Stimulated activated CD8-positive, alpha-beta memory T cell treated with anti-CD3 and anti-CD28 coated beads, Interleukin-7, amount 100 ng/mL, for 1 hour (primary cell): ENCODE measurements at regions not wholly inside any gene's neighbourhood (a gene's known extent, or its start where the extent isn't known, plus 50 kb on each side); places are given as distances from the start of the nearest gene placed in this dataset.
"Not testable (repeated sequence)": the region's sequence is repeated elsewhere in the genome, so short reads cannot be mapped to it uniquely, and the experiment has no call there.

Experiments used
- DNase-seq, 2 donors: peaks; one replicate each; pipeline ENCODE4 v3.0.0-alpha.2; 2020; ENCODE audit warnings: low read depth in 2 of 2

DNA sequence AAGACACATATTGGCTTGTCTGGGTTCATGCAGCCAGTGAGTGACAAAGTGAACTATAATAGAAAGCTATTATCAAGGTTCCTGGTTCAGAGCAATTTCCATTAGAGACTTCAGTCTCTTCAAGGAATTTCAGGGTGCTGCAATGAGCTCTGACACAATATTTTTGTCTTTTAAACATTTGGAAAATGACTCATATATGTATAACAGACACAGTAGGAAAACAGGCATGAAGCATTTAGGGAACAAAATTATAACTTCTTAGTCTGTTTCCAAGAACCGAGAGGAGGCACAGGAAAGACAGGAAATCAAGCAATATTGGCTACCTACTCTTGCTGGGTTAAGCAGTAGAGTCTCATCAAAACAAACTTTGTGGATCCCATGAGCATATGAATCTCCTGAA lies 170.4 kb downstream of the PTPRC start:
- no peak for DNase-seq

DNA sequence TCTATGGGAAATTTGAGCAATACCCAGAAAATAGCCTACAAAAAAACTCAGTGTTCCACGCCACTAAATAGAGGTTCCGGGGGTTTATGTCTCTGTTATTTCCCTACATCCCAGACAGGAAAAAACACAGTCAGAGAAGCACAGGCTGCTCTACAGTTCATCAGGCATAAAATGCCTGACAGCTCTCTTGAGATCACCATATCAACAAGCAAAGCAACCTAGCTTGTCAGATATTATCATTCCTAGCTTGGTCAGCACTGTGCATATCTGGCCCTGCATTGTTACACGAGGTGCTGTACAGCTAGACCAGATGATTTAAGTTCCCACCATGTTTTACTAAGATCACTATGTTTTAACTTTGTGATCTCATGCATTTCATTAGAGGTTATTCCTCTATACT lies 172.6 kb downstream of the PTPRC start:
- DNase-seq = no peak

DNA sequence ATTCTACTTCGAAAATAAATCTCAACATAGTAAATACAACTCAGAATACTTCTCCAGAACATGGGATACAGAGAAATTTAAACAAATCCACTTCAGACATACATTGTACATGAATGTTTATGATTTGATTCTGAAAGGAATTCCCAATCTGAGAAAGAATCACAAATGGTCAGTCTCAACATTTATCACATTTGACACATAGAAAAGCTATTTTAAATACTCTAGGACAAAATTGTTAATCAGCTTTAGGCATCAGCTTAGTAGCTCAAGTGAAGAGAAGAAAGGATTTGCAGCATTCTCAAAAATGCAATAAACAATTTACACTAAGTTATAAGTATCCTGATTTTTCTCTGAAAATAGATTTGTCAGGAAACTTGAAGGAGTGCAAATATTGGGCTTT lies 184.8 kb downstream of the PTPRC start:
- DNase-seq = no peak

DNA sequence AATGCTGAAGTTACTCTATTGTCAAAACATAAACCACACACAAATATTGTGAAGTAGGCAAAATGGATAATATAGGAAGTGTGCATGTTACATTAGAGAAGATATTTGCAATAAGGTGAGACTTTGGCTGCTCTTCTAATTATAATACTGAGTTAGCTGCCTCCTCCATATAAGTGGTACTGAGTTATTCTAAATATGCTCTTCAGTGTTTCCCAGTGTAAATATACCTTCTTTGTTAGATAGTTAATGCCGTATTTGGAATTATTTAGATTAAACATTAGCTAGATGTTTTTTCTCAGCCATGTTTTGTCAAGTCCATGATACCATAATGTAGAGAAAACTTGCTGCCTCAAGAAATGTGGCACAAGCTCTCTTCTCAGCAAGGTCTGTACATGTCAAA lies 186.4 kb downstream of the PTPRC start:
- DNase-seq = no peak

DNA sequence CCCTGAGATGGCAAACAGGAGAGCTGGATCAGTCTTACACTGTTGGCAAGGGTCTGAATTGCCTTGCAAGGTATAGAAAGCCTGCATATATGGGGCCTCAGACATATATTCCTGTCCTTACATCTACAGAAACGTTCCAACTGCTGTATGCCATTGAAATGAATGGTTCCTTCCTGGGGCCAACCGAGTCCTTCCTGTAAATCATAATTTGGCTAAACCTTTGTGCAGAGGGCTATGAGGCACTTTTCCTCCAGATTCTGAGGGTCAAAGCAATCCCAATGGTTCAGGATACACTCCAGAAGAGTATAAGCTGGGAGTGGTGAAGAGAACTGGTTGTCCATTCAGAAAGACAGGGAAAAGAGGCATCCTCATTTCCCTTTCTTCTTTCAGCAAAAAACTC lies 190.5 kb downstream of the PTPRC start:
- no peak for DNase-seq

DNA sequence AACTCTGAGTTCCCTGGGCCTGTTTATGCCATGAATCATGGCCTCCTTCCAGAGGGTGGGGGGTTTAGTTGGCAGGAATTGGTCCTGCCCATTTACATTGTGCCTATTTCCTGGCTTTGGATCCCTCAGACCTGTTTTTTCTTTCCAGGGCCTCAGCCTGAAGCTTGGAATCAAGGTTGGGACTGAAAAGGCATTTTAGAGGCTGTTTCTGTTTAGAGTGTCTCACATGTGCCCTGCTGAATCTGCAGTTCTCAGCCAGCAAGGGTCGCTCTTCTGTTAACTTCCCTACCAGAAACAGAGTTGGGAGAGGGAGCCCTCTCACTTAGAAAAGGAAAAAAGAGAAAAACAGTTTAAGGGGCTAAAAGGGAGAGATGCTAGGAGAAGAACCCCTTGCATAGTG lies 191.1 kb downstream of the PTPRC start:
- DNase-seq = no peak

DNA sequence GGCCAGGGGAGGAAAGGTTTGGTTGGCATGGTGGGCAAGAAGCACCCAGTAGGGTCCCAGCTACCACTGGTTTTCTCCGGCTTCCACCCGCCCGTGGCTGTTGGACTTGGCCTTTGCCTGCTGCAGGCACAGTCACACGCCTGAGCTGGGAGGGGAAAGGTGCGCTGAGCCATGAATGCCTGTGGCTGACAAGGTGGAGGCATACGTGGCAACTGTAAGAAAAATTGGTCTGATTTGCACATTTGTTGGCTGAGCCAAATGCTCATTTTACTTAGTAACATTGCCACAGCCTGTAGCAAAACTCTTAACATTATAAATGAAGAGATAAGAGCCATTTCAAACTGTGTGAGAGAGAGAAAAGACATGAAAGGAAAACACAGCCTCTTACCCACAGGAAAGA lies 191.6 kb downstream of the PTPRC start:
- DNase-seq = no peak

DNA sequence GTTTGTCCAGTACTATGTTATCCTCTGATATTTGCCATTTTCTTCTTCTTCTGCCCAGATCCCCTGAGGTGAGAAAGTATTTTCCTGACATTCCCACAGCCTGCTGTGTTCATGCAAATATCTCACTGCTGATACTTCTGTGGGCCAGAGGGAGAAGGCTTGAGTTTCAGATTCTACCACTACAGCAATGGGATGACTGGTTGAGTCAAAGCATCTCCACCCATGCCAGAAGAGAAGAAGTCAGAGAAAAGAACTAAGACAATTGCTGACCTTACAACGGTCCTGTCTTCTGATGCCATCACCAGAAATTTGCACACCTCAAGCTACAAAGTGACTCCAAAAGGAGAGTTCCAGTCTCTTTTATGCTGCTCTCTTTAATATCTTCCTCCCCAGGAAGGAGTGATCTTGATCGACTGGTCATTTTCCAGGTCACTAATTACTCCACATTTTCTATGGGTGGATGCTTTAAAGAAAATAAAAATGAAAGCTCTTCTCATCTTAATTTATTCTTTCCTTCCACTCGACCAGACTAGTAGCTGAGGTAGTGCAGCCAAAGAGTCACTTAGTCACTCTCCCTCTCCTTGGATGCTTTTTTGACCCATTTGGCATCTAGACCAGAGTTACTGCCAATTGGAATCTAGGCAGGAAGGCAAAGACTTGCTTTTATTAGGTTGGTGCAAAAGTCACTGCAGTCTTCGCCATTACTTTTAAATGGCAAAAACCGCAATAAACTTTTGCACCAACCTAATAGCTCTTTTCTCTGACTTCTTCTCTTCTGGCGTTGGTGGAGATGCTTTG lies 195.1 kb downstream of the PTPRC start:
- DNase-seq = no peak

DNA sequence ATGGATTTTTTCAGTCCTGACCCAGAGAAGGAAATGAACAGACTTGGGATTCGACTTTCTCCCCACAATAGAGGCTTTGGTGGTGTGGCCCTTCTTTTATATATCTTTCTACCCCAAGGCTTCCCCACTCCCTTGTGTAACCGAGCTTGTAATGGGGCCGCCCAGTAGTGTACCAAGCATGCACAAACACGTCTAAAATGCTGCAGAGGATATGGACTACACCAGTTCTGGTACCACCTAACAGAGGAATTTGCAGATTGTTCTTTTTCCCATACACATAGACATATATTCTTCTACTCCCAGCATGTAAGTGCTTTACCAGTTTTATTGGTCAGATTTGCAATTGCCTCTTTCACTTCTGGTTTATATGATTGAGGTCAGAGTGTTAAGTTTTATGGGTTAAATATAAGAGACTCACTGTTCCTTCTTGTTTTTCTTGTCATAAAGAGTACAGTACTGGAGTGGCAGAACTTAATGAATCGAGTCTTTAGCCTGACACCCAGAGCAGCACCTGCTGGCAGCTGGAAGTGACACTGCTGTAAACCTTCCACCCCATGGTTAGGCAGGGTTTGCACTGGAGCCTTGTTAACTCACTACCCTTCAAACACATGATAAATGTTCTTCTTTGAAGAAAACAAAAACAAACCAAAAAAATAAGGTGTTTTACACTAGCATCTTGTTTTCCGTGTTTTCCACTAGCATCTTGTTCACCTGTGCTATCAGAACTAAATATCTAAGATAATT lies 198.6 kb downstream of the PTPRC start:
- no peak for DNase-seq

DNA sequence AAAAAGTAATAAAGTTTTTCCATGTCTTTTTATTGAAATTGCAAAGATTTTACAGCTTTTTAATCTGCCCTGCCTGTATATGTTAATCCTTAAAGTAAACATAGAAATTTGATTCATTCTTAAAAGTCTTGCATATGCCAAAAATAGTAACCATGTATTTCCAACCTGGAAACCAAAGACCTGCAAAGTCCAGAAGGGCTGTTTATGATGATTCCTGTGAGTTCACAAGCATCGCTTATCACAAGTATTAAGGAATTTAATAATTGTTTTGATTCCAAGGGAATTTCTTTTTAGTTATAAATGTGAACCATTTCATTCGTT lies 199.1 kb downstream of the PTPRC start:
- DNase-seq = no peak

DNA sequence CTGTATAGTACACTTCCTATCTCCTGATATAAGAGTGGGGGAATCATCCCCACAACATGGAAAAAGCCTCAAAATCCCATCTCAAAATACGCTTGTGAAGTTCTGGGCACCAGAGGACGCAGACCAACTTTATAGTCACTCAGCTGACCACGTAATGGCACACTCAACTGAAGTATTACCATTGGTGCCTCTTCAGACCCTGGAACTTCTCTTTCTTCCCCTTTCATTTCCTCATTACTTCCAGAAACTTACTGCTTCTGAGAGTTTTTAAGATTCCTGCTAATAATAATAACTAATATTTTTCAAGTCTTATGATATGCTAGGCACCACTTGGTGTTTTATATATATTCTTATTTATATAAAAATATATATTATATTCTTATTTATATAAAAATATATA lies 202.6 kb downstream of the PTPRC start:
- DNase-seq = no peak

DNA sequence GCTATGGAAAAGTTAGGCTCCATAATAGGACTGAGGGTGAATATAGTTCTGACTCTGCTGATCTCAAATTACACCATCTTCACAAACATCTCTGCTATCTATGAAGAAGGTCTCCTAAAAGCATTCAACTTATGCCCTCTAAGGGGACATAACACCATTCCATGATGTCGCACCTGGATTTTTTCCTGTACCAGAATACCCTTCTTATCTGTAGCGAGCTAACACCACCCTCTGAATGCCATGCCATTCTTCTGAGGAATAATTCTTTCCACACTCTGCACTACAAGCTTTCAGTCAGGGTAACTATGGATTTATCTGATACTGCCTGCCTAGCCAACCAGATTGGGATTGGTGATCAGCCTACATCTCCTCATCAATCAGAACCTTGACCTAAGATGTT lies 203.8 kb downstream of the PTPRC start:
- no peak for DNase-seq

DNA sequence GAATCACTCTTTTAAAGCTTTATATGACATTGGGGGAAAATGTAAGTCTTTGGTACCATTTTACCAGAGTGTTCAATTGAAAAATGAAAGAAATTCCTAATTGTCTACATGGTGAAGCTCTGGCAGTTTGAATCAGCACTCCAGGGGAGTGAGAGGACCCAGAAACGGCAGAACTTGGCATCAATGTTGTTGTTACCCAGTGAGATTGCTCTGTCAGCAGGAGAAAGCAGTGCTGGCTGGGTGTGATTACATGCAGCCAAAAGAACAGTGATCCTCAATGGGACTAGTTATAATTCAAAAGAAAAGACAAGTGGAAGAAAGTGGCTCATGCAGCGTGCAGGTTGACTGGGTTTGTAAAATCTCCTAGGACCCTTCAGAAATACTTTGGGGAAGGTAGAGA lies 206.4 kb downstream of the PTPRC start:
- no peak for DNase-seq

DNA sequence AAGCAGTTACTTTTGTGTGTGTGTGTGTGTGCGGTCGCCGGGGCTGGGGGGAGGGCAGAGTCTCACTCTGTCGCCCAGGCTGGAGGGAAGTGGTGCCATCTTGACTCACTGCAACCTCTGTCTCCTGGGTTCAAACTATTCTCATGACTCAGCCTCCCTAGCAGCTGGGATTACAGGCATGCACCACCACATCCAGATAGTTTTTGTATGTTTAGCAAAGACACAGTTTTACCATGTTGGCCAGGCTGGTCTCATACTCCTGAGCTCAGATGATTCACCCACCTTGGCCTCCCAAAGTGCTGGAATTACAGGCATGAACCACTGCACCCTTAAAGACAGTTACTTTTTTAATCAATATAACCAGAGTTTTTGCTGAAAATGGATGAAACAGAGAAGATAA lies 207.0 kb downstream of the PTPRC start:
- DNase-seq = no peak

DNA sequence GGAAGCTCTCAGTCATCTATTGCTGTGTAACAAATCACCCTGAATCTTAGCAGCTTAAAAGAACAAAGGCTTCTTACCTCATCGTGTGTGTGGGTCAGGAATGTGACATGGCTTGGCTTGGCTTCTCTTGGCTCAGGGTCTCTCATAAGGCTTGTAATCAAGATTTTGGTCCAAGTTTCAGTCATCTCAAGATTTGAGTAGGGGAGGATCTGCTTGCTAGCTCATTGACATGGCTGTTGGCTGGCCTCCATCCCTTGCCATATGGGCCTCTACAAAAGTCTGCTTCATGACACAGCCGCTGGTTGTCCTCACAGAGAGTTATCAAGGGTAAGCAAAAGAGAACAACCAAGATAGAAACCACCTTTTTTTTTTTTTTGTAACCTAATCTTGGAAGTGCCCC lies 207.7 kb downstream of the PTPRC start:
- no peak for DNase-seq

DNA sequence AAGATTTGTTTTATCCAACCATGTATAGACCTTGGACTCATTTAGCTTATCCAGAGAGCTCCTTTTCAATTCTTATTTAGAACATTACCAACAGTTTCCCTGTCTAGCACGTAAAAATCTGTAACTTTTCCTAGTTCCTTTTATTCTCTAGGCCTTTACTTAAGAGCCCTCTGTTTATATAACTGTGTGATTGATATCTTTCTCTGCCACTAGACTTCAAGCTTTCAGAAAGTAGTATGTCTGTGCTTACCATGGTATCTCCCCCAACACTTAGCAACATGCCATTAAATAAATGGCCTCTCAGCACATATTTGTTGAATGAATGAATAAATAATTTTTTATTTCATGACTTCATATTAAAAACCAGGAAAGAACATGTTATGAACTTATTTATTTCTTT lies 209.4 kb downstream of the PTPRC start:
- no peak for DNase-seq

DNA sequence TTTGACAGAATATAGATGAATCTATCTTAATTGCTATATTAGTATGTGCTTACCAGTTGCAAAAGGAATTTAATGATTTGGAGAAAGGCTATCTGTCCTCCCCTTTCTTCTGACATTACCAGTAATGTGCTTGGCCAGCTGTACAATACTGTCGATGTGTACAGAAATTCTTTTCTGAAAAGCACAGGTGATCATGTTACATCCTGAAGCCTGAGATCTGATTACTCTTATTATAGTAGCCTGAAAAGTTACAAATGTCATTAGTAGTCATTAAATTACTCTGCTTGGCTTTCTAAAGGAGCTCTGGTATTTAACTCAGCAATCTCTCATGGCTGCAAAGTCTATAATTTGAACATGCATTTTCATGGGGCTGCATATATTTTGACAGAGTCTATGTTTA lies 209.8 kb downstream of the PTPRC start:
- no peak for DNase-seq

DNA sequence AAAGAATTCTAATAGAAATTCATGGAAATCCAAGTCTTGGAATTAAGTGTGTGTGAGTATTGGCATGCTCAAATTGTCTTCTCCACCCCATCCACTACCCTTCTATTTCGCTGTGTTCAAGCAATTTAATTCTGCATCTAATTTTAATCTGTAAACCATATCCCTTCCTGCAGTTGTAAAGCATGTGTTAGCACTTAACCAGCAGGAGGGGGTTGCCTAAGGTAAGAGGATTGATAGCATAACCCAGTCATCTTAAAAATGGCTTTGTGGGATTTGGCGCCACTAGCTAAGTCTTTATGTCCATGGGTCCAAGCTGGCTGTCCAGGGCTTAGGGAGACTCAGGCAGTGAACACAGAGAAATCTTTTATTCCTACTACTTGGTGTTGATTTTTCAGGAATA lies 210.3 kb downstream of the PTPRC start:
- no peak for DNase-seq

DNA sequence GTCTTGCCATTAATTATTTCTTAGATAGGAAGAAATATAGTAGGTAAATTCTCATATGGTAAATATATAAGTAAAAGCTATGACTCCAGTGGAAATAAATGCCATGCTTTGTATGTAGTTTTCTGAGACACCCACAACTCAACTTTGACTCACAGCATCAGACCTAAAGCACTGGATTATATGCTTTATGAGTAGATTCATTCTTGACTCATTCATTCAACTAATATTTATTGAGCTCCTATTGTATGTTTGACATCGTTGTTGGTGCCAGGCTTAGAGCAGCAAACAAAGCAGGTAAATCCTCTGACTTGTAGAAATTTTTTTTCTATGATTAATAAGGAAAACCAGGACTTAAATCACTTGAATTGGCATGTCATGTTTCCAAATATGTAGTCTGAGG lies 211.4 kb downstream of the PTPRC start:
- no peak for DNase-seq

DNA sequence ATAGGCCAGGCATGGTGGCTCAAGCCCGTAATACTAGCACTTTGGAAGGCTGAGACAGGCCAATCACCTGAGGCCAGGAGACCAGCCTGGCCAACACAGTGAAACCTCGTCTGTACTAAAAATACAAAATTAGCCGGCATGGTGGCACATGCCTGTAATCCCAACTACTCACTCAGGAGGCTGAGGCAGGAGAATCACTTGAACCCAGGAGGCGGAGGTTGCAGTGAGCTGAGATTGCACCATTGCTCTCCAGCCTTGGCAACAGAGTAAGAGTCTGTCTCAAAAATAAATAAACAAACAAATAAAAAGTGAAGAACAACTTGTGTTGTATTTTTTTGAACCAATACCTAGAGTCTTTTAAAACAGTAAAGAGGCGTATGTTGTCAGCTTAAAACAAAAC lies 212.1 kb downstream of the PTPRC start:
- not testable (repeated sequence) for DNase-seq

DNA sequence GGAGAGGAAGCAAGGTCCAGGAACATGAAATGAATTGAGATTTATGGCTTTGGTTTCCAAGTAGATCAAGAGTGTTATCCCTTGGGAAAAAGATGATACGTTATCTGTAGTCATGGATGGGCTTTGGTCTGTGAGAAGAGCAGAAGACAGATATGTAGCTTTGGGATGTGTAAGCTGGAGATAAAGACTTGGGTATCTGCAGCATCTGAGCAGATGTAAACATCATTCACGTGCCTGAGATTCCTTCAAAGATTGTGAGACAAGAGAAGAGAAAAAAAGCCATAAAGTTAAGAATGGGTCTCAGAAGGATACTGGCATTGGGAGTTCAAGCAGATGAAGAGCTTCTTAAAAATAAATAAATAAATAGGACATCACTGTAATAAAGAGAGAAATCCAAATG lies 217.8 kb downstream of the PTPRC start:
- no peak for DNase-seq

DNA sequence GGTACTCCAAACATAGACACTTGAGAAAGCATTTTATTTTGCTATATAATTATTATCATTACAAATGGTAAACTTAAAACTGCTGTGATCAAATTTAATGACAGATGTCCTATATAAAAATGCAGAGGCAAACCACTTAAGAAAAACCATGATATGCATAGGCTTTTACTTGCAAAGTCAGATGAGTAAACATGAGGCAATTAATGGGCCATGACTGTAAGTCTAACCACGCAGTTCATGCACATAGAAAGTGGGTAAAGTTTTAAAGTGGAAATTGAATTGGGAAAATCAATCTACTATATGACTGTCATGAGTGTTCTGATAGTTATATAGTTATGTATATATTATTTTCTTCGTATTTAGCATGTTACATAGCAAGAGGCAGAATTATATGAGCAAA lies 219.2 kb downstream of the PTPRC start:
- DNase-seq = no peak

DNA sequence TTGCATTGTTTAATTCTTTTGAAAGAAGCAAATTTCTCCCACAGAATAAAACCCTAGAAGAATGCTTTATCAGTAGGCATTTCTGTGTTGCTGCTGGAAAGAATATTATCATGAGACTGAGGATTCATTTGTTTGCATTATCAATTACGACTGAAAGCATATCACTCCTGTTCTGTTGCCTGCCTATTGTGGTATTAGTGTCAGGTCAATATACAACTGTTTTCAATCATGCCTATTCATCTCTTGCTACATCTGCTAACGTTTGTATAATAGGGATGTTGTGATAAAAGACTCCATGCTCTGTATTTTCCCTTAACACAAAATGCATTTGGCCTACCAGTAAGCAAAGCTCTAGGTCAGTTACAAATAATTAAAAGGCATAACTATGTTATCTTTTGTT lies 221.5 kb downstream of the PTPRC start:
- no peak for DNase-seq

DNA sequence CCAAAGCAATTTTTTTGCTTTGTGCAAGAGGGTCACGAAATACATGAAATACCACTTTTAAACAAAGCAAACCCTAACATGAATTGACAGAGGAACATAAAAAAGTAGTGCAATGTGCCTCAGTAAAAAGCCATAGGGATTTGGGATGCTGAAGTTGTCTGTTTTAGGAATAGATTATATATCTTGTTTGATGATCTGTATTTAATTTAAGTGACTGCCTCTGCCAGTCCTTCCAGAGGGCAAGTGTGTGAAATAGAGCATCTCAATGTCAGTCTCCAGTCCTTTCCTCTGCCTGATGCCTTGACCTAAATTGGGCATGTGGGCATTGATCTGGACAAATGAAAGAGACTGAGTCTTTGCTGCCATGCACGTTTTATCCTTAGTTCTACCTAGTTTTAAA lies 222.8 kb downstream of the PTPRC start:
- DNase-seq = no peak
